Right hindlimb (tissue), 1 donor: ENCODE measurements at regions not wholly inside any gene's neighbourhood (a gene's known extent, or its start where the extent isn't known, plus 50 kb on each side); places are given as distances from the start of the nearest gene placed in this dataset.
A peak's percentile ranks its signal among the peaks of the same experiment; 100 is the strongest.
"Not testable (repeated sequence)": the region's sequence is repeated elsewhere in the genome, so short reads cannot be mapped to it uniquely, and the experiment has no call there.

Source experiments
- DNase-seq: peaks from one replicate; pipeline ENCODE4 v3.0.0-alpha.2; 2018

DNA sequence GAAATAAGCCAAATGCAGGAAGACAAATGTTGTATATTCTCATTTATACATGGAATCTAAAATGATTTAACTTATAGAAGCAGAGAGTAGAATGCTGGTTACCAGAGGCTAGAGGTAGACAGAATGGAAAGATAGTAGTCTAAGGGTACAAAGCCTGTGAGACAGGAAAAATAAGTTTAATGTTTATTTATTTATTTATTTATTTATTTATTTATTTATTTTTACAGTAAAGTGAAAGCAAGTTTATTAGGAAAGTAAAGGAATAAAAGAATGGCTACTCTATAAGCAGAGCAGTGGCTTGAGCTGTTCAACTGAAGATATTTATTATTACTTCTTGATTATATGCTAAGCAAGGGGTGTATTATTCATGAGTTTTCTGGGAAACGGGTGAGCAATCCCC is 203.2 kb downstream of the LAS1L start:
- DNase-seq: no peak

DNA sequence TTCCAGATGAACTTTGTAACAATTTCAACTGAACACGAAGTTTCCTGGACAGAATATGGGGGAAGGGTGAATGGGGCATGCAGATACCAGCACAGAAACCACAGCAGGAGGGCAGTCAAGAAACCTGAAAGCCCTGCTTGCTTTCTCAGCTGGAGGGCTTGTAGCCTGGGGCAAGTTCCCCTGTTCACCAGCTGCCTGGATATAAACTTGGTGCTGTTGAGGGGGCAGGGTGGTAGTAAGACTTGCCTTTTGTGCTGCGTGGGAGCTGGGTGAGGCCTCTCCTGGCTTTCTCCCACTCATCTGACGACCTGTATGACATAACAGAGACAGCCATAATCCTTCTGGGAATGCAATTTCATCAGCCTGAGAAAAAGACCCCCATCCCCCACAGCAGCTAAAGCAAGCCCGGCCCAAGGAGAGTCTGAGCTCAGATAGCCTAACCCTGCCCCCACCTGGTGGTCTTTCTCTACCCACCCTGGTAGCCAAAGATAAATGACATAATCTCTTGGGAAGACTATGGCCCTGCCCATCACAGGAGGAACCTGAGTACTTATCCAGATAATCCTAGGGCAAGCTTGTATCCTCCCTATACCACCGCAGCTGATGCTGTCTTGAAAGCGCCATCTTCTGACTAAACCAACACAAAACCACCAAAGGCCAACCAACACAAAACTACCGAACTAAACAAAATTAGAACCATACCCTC is 234.3 kb downstream of the LAS1L start:
- no peak for DNase-seq

DNA sequence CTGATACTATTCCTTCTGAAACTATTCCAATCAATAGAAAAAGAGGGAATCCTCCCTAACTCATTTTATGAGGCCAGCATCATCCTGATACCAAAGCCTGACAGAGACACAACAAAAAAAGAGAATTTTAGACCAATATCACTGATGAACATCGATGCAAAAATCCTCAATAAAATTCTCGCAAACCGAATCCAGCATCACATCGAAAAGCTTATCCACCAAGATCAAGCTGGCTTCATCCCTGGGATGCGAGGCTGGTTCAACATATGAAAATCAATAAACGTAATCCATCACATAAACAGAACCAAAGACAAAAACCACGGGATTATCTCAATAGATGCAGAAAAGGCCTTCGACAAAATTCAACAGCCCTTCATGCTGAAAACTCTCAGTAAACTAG is 251.7 kb downstream of the LAS1L start:
- DNase-seq: not testable (repeated sequence)

DNA sequence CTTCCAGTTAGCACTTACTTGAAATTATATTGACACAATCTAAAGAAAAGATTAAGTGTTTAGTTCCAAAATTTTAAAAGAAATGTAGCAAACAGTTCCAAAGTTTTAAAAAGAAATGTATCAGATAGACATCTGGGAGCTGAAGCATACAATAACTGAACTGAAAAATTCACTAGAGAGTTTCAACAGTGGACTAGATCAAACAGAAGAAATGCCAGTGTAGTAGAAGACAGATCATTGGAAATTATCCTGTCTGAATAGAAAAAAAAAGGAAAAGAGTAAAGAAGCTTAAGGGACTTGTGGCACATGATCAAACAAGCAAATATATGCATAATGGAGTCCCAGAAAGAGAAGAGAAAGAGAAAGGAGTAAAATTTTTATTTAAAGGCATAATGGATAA is 261.4 kb downstream of the LAS1L start:
- DNase-seq: no peak

DNA sequence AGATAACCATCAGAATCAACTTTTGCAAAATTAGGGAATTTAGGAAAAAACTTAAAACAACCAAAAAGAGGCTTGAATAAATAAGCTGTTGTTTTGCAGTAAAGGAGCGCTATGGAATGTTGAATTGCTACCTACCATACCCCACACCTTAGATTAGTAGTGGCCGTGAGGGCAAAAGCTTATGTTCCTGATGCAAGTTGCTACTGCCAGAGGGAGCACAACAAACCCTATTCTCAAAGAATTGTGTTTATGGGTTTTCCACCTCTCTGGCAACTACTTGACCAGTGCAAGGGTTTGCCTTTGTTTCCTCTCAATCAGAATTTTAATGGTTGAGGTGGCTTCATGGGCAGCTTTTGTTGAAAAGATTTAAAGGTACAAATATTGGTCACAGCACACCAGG is 268.1 kb downstream of the LAS1L start:
- no peak for DNase-seq

GRCh38 chrX:65253817-65254216 is 277.6 kb upstream of the ZC4H2 start:
- no peak for DNase-seq

GRCh38 chrX:65241059-65241721 is 264.9 kb upstream of the ZC4H2 start:
- no peak for DNase-seq

GRCh38 chrX:65203545-65203944 is 227.3 kb upstream of the ZC4H2 start:
- no peak for DNase-seq

DNA sequence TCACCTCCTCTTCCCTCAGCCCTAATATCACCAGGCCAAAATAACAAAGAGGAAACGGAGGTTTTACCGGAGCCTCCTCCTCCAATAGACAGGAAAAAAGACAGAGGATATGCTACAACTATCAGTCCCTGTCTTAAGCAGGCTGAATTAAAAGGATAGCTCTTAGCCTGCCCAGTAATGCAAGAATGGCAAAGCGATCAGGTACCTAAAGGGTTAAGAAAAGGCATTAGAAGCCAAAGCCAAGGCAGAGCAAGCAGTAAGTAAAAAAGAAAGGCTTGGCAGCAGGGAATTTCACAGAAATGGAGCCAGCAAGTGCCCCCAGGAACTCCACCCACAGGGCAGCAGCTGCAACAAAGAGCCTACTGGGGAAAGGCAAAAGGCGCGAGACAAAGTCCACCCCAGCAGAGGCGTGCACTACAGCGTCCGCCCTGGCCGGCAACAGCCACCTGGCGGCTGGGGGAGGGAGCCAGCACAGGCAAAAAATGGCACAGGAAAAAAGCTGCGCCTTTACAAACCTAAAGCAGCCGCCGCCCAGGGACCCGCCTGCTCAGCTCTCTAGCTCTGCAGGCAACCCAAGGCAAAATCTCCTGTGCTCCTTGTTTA is 220.6 kb upstream of the ZC4H2 start:
- peak; percentile 64 for DNase-seq

- no peak for DNase-seq
Measured at GRCh38 chrX:65195621-65196020, 219.4 kb upstream of the ZC4H2 start.

DNA sequence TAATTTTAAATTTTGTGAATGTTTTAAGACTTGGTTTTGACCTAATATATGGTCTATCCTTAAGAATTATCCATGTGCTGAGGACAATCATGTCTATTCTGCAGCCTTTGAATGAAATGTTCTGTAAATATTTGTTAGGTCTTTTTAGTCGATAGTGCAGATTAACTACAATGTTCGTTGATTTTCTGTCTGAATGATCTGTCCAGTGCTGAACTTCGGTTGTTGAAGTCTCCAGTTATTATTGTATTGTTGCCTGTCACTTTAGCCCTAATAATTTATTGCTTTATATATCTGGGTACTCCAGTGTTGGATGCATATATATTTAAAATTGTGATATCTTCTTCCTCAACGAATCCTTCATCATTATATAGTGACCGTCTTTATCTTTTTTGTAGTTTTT is 218.3 kb upstream of the ZC4H2 start:
- no peak for DNase-seq

DNA sequence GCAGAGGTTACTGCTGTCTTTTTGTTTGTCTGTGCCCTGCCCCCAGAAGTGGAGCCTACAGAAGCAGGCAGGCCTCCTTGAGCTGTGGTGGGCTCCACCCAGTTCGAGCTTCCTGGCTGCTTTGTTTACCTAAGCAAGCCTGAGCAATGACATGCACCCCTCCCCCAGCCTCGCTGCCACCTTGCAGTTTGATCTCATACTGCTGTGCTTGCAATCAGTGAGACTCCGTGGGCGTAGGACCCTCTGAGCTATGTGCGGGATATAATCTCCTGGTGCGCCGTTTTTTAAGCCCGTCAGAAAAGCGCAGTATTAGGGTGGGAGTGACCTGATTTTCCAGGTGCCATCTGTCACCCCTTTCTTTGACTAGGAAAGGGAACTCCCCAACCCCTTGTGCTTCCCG is 187.1 kb upstream of the ZC4H2 start:
- not testable (repeated sequence) for DNase-seq

DNA sequence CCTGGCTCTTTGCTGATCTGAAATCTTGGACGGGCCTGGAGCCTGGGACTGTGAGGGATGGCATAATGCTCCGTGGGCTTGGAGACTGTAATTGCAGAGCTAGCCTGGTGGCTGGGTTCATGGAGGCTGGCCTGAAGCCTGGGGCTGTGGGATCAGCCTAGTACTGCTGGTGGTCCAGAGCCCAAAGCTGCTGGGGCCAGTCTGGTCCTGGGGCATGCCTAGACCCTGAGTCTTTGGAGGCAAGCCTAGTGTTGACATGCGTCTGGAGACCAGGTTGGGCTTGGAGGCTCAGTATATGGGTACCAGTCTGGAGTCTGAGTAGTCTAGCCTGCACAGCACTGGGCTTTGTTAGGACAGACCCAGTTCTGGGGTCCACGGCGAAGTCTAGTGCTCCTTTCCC is 172.0 kb upstream of the ZC4H2 start:
- DNase-seq: no peak

DNA sequence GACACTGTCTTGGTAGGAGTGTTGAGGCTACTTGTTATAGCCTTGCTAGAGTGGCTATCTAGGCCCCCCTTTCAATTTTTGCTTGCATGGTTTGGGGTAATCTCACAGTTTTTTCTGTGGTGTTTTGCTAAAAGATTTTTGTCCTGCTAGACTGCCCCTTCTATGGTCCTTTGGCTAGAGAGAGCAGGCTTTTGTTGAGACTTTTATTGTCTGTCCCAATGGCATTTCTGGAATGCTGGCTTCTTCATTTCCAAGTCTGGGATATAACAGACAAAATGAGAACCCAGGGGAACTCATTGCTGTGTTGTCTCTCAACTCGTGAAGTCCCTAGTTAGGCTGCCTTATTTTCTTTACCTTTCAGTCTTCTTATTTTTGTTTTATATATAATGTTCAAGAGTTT is 160.2 kb upstream of the ZC4H2 start:
- no peak for DNase-seq

GRCh38 chrX:65127842-65128241 is 151.6 kb upstream of the ZC4H2 start:
- DNase-seq: peak; percentile 19

DNA sequence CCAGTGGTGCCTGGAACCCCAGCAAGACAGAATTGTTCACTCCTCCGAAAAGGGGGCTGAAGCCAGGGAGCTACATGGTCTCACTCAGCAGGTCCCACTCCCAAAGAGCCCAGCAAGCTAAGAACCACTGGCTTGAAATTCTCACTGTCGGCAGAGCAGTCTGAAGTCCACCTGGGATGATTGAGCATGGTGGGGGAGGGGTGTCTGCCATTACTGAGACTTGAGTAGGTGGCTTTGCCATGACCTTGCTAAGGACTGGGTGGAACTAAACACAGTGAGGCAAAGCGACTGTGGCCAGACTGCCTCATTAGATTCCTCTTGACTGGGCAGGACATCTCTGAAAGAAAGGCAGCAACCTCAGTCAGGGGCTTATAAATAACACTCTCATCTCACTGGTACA is 122.6 kb upstream of the ZC4H2 start:
- DNase-seq: no peak

DNA sequence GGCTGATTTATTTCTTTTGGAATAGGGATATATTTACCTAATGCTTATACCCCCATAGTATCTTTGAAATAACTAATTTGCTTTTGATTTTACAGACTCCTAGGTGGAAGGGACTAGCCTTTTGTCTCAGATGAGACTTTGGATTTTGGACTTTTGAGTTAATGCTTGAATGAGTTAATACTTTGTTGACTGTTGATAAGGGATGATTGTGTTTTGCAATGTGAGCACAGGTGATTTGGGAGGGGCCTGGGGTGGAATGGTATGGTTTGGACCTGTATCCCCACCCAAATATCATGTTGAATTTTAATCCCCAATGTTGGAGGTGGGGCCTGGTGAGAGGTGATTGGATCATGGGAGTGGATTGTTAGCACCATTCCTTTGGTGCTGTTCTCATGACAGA is 117.4 kb upstream of the ZC4H2 start:
- DNase-seq: no peak

DNA sequence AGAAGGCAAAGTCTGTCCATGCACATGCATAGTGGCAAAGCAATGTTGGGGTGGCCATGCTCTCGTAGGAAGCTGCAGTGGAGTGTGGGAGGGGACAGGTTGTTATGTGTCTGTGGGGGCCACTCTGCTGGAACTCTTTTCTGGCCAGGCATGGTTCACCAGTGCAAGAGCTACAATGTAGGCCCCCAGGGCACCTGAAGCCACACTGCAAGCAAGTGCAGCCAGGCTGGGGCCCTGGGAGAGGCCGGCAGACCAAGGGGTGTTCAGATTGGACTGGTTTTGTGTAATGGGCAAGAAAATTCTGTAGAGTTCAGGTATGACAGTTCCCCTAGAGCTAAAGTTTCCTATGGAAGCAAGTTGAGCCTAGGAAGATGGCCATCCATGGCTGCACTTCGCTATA is 97.0 kb upstream of the ZC4H2 start:
- DNase-seq: no peak

- DNase-seq: no peak
Measured at GRCh38 chrX:65072590-65072989, 96.3 kb upstream of the ZC4H2 start.

- DNase-seq: not testable (repeated sequence)
Measured at GRCh38 chrX:65058626-65059025, 82.4 kb upstream of the ZC4H2 start.

DNA sequence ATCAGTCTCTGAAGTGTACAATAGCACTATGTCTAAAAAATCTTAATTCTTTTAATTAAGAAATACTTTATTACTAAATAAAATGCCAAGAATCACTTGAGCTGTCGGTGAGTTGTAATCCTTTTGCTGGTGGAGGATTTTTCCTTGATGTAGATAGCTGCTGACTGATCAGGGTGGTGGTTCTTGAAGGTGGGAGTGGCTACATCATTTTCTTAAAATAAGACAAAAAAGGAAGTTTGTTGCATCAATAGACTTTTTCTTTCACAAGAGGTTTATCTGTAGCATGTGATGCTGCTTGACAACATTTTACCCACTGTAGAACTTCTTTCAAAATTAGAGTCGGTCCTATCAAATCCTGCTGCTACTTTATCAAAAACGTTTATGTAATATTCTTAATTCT is 68.8 kb upstream of the ZC4H2 start:
- no peak for DNase-seq

- DNase-seq: peak; percentile 37
Measured at GRCh38 chrX:65035446-65035770, 59.2 kb upstream of the ZC4H2 start.

DNA sequence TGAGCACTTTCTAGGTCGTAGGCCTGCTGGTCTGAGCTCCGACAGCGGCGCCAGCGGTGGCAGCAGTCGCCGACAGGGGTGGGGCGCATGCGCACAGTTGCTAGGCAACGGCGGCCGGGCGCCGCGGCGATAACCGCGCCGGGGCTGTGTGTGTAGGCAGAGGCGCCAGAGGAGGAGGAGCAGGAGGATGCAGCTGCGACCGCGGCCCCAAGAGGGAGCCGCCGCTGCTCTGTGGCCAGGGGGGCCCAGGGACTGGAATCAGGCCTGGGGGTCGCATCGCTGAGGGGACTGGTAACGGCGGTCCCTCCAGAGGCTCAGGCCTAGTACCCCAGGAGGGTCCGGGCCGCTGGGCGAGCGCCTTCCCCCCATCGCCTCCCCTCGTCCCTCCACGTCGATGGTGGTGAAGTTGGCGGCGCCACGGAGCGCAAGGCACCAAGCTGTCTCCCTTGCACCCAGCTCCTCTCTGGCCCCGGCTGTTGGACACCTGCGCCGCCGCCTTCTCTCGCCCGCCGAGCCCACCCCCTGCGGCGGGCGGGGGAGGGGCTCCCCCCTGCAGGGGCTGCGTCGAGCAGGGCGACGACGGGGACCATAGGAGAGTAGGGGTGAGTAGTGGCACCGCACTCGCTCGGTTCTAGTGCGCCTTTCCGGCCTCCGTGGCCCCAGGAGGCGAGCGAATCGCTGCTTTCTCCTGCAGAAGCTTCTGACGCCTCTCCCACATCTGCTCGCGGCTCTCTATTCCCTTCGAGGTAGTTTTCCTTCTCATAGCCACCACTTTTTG is 58.6 kb upstream of the ZC4H2 start, which contains the start of gene ZC3H12B:
Gene ZC3H12B (plus strand): TSS at position 159 of the 778 bp plus-strand sequence.
- DNase-seq: peak; percentile 86

- DNase-seq: no peak
Measured at GRCh38 chrX:65034292-65034667, 58.0 kb upstream of the ZC4H2 start.
